ENCODE measurements at regions not wholly inside any gene's neighbourhood (a gene's known extent, or its start where the extent isn't known, plus 50 kb on each side); places are given as distances from the start of the nearest gene placed in this dataset.

DNA sequence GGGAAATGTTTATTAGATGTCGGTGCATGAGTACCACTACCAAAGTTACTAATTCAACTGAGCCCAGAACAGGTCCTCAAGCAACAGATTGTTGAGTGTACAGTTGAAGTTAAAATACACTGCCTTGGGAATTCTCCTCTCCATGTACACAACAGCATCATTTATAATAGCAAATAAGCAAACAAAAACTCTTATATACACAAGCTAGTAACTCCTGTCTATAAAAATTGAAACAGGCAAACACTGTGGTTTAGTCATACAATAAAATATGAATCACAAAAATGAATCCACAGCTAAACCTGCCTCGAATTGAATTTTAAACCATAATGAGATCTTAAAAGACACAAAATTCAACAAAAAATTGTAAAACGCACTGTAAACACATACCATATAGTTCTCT is 681.1 kb downstream of the C12orf50 start:
- TF ChIP-seq, protein P1, sequence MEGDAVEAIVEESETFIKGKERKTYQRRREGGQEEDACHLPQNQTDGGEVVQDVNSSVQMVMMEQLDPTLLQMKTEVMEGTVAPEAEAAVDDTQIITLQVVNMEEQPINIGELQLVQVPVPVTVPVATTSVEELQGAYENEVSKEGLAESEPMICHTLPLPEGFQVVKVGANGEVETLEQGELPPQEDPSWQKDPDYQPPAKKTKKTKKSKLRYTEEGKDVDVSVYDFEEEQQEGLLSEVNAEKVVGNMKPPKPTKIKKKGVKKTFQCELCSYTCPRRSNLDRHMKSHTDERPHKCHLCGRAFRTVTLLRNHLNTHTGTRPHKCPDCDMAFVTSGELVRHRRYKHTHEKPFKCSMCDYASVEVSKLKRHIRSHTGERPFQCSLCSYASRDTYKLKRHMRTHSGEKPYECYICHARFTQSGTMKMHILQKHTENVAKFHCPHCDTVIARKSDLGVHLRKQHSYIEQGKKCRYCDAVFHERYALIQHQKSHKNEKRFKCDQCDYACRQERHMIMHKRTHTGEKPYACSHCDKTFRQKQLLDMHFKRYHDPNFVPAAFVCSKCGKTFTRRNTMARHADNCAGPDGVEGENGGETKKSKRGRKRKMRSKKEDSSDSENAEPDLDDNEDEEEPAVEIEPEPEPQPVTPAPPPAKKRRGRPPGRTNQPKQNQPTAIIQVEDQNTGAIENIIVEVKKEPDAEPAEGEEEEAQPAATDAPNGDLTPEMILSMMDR (IDR thresholded peaks at IDR 0.05): no peak
- TF ChIP-seq POLR2A (IDR thresholded peaks at IDR 0.05) (no peak), POLR2AphosphoS5 (IDR thresholded peaks at IDR 0.05) (no peak)

Measured in prostate gland (tissue), 2 donors.